ENCODE measurements at regions not wholly inside any gene's neighbourhood (a gene's known extent, or its start where the extent isn't known, plus 50 kb on each side); places are given as distances from the start of the nearest gene placed in this dataset.
A peak's percentile ranks its signal among the peaks of the same experiment; 100 is the strongest.
"Not testable (repeated sequence)": the region's sequence is repeated elsewhere in the genome, so short reads cannot be mapped to it uniquely, and the experiment has no call there.

GRCh38 chr17:63278728-63279442 lies 167.2 kb downstream of the CYB561 start:
- no peak for TF ChIP-seq CTCF (conservative IDR thresholded peaks at IDR 0.05; ENCODE audit: low read depth, low read length)
- no peak overlapping the region for H3K4me3 ChIP-seq (ENCODE audit: low read length)
- no peak for DNase-seq (ENCODE audit: low read depth)

- no peak for TF ChIP-seq CTCF (conservative IDR thresholded peaks at IDR 0.05; ENCODE audit: low read depth, low read length)
- peak; percentile 42 for DNase-seq (ENCODE audit: low read depth)
- H3K4me3 ChIP-seq (ENCODE audit: low read length), result no peak overlapping the region
These were observed 166.4 kb downstream of the CYB561 start for GRCh38 chr17:63279498-63280230.

GRCh38 chr17:63282455-63282854 lies 163.7 kb downstream of the CYB561 start:
- no peak overlapping the region for H3K4me3 ChIP-seq (ENCODE audit: low read length)
- DNase-seq (ENCODE audit: low read depth), result no peak
- TF ChIP-seq CTCF (conservative IDR thresholded peaks at IDR 0.05; ENCODE audit: low read depth, low read length), result no peak

- no peak for TF ChIP-seq CTCF (conservative IDR thresholded peaks at IDR 0.05; ENCODE audit: low read depth, low read length)
- no peak overlapping the region for H3K4me3 ChIP-seq (ENCODE audit: low read length)
- DNase-seq (ENCODE audit: low read depth), result no peak
These were observed 160.6 kb downstream of the CYB561 start for GRCh38 chr17:63285551-63285950.

DNA sequence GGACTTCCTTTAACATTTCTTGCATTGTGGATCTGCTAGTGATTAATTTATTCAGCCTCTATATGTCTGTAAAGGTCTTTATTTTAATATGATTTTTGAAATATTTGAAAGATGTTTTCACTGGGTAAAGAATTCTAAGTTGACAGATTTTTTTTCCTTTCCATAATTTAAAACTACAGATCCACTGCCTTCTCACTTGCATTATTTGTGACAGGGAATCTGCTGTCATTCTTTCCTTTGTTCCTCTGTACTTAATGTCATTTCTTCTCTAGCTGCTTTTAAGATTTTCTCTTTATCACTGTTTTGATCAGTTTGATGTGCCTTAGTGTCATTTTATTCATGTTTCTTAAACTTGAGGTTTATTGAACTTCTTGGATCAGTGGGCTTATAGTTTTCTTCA lies 159.9 kb downstream of the CYB561 start:
- no peak for TF ChIP-seq CTCF (conservative IDR thresholded peaks at IDR 0.05; ENCODE audit: low read depth, low read length)
- no peak overlapping the region for H3K4me3 ChIP-seq (ENCODE audit: low read length)
- no peak for DNase-seq (ENCODE audit: low read depth)

DNA sequence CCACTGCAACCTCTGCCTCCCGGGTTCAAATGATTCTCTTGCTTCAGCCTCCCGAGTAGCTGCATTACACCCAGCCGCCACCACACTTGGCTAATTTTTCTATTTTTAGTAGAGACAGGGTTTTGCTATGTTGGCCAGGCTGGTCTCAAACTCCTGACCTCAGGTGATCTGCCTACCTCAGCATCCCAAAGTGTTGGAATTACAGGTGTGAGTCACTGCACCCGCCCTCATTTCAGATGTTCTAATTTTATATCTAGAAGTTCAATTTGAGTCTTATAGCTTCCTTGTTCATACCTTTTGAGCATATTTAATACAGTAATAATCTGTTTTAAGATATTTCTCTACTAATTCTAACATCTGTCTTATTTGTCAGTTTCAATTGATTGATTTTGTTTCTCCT lies 159.1 kb downstream of the CYB561 start:
- not testable (repeated sequence) for DNase-seq (ENCODE audit: low read depth); H3K4me3 ChIP-seq (ENCODE audit: low read length)

- no peak overlapping the region for H3K4me3 ChIP-seq (ENCODE audit: low read length)
- DNase-seq (ENCODE audit: low read depth), result no peak
- TF ChIP-seq CTCF (conservative IDR thresholded peaks at IDR 0.05; ENCODE audit: low read depth, low read length), result no peak
These were observed 156.2 kb downstream of the CYB561 start for GRCh38 chr17:63289931-63290330.
